Subcutaneous abdominal adipose tissue (tissue), 5 donors: ENCODE measurements at regions not wholly inside any gene's neighbourhood (a gene's known extent, or its start where the extent isn't known, plus 50 kb on each side); places are given as distances from the start of the nearest gene placed in this dataset.
"Not testable (repeated sequence)": the region's sequence is repeated elsewhere in the genome, so short reads cannot be mapped to it uniquely, and the experiment has no call there.

ENCODE experiments used
- H3K27ac ChIP-seq: one replicate; pipeline ENCODE4 v1.7.0; 2013; ENCODE audit warnings: low read depth, mild to moderate bottlenecking, inconsistent platforms, low read length, moderate library complexity
- H3K27me3 ChIP-seq, 5 donors: one replicate each; pipeline ENCODE4 v1.7.0; 2013; ENCODE audit warnings: low read length in 5 of 5, inconsistent platforms in 1 of 5; ENCODE audit not compliant: control insufficient read depth in 5 of 5, insufficient read depth in 4 of 5
- H3K36me3 ChIP-seq, 5 donors: one replicate each; pipeline ENCODE4 v1.7.0; 2013; ENCODE audit warnings: low read length in 5 of 5; ENCODE audit not compliant: control insufficient read depth in 5 of 5, insufficient read depth in 5 of 5
- H3K4me1 ChIP-seq, 5 donors: one replicate each; pipeline ENCODE4 v1.7.0; 2013; ENCODE audit warnings: low read length in 5 of 5, mild to moderate bottlenecking in 3 of 5, moderate library complexity in 1 of 5; ENCODE audit not compliant: control insufficient read depth in 5 of 5, insufficient read depth in 5 of 5
- H3K4me3 ChIP-seq, 5 donors: one replicate each; pipeline ENCODE4 v1.7.0; 2013; ENCODE audit warnings: low read length in 5 of 5, low read depth in 1 of 5
- H3K9ac ChIP-seq, 5 donors: one replicate each; pipeline ENCODE4 v1.7.0; 2013; ENCODE audit warnings: low read length in 5 of 5, mild to moderate bottlenecking in 4 of 5, moderate library complexity in 3 of 5
- H3K9me3 ChIP-seq, 5 donors: one replicate each; pipeline ENCODE4 v1.7.0; 2013; ENCODE audit warnings: low read length in 5 of 5; ENCODE audit not compliant: control insufficient read depth in 5 of 5
- donor health status: healthy.
- donor health status: healthy.
- donor health status: healthy.
- donor health status: healthy.
- donor health status: healthy.

- Histone ChIP-seq H3K36me3 (no peaks in the 10 kb centered on the region), H3K27me3 (peaks cover 0 to 20% (median 13%) of the 10 kb centered on the region in 5 donors), H3K4me1 (no peaks in the 10 kb centered on the region), H3K27ac (no peak overlapping the region), H3K9me3 (no peaks in the 10 kb centered on the region), H3K9ac (no peak overlapping the region), H3K4me3 (no peak overlapping the region)
Measured at GRCh38 chr17:33868899-33869298, 386.2 kb upstream of the CCL2 start.

DNA sequence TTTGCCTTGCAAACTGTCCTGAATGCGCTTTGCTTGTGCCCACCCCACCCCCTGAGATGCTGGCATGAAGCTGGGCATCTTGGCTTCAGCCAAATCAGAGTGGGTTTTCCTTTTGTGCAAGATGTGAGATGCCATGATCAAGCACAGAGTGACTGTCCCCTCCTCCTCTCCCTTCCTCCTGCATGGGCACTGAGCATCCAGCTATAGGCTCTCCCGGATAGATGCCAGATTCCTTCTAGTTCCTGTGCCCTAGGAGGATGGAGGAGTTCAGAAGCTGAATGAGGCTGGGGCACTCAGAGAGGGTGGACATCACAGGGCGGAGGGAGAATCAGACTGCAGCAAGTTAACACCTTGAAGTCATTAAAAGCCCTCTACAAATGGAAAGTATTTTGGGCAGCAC is 384.1 kb upstream of the CCL2 start:
- no peaks in the 10 kb centered on the region for H3K4me1 ChIP-seq
- H3K27me3 ChIP-seq: peaks cover 0 to 20% (median 12%) of the 10 kb centered on the region in 5 donors
- no peaks in the 10 kb centered on the region for H3K9me3 ChIP-seq
- H3K4me3 ChIP-seq: no peak overlapping the region
- H3K36me3 ChIP-seq: no peaks in the 10 kb centered on the region
- H3K27ac ChIP-seq: no peak overlapping the region
- H3K9ac ChIP-seq: no peak overlapping the region

DNA sequence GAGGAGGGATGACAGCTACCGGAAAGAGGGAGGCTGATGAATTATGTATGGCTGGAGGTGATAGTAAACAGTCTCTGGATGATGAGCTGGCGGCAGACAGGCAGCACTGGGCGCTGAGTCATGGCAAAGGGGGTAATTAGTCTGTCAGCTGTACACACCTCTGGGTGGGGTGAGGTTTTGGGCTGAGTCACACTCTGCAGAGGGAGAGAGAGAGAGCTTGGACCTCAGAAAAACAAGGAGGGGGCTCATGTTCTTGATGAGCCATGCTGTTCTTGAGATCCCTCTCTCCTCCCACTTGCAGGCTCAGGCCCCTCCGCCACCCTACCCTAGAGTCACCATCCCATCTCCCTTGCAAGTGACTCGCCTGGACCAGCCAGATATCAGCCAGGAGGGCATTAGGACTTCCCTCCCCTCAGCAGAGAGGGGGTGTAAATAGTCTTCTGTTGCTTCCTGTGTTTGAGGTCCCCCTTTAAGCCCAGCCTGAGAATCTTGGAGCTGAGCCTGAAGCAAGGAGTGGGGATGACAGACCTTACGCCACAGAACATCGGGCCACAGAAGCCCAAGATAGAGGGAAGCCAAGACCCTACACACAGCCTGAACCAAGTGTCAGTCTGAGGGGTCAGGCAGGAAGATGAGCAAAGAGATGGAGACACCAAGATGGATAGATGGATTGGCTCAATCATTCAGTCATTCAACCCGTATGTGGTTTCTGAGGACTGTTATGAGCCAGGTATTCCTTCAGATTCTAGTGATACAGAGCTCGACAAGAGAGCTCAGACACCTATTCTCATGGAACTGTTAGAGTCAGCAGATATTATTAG is 383.2 kb upstream of the CCL2 start:
- Histone ChIP-seq H3K27me3 (peaks cover 0 to 20% (median 14%) of the 10 kb centered on the region in 5 donors), H3K4me1 (no peaks in the 10 kb centered on the region)

DNA sequence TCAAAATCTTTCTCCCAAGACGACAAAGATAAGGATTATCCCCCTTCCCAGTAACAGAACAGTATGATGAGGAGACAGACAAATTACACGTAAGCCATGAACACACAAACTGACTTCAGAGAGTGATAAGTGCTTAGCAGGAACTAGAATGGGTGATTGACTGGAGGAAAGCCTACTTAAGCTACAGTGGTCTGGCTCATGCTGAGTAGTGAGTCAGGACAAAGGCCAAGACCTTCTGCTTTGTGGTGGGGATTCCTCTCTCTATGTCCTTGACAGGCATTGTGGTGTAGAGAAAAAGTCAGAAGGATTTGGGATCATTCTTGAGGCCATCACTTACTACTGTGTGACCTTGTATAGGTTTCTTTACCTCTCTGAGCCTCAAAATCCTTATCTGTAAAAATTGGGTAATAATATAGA is 381.9 kb upstream of the CCL2 start:
- Histone ChIP-seq H3K9me3 (no peaks in the 10 kb centered on the region), H3K9ac (no peak overlapping the region), H3K36me3 (no peaks in the 10 kb centered on the region), H3K27me3 (peaks cover 0 to 20% (median 14%) of the 10 kb centered on the region in 5 donors), H3K4me1 (no peaks in the 10 kb centered on the region), H3K27ac (no peak overlapping the region), H3K4me3 (no peak overlapping the region)

More for the DNA sequence above, 383.2 kb upstream of the CCL2 start:
- Histone ChIP-seq H3K4me3 (no peak overlapping the region), H3K27ac (no peak overlapping the region), H3K36me3 (no peaks in the 10 kb centered on the region), H3K9ac (no peak overlapping the region), H3K9me3 (no peaks in the 10 kb centered on the region)

GRCh38 chr17:33874617-33875060 is 380.4 kb upstream of the CCL2 start:
- peaks cover 0 to 20% (median 14%) of the 10 kb centered on the region in 5 donors for H3K27me3 ChIP-seq
- no peak overlapping the region for H3K9ac ChIP-seq
- H3K9me3 ChIP-seq: no peaks in the 10 kb centered on the region
- H3K4me3 ChIP-seq: no peak overlapping the region
- no peaks in the 10 kb centered on the region for H3K36me3 ChIP-seq
- H3K27ac ChIP-seq: no peak overlapping the region
- no peaks in the 10 kb centered on the region for H3K4me1 ChIP-seq

GRCh38 chr17:33875973-33876372 is 379.1 kb upstream of the CCL2 start:
- Histone ChIP-seq H3K9me3 (no peaks in the 10 kb centered on the region), H3K27ac (no peak overlapping the region), H3K9ac (no peak overlapping the region), H3K36me3 (no peaks in the 10 kb centered on the region), H3K4me1 (no peaks in the 10 kb centered on the region), H3K4me3 (no peak overlapping the region), H3K27me3 (peaks cover 0 to 17% (median 12%) of the 10 kb centered on the region in 5 donors)

- H3K9ac ChIP-seq, H3K4me3 ChIP-seq, H3K4me1 ChIP-seq, H3K27ac ChIP-seq, H3K9me3 ChIP-seq, H3K36me3 ChIP-seq, H3K27me3 ChIP-seq: not testable (repeated sequence)
Measured at GRCh38 chr17:33882273-33882672, 372.8 kb upstream of the CCL2 start.

DNA sequence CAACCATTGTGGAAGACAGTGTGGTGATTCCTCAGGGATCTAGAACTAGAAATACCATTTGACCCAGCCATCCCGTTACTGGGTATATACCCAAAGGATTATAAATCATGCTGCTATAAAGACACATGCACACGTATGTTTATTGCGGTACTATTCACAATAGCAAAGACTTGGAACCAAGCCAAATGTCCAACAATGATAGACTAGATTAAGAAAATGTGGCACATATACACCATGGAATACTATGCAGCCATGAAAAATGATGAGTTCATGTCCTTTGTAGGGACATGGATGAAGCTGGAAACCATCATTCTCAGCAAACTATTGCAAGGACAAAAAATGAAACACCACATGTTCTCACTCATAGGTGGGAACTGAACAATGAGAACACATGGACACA is 372.4 kb upstream of the CCL2 start:
- not testable (repeated sequence) for H3K4me1 ChIP-seq, H3K4me3 ChIP-seq, H3K9me3 ChIP-seq, H3K27me3 ChIP-seq, H3K27ac ChIP-seq, H3K9ac ChIP-seq, H3K36me3 ChIP-seq

GRCh38 chr17:33888455-33888854 is 366.6 kb upstream of the CCL2 start:
- no peak overlapping the region for H3K27ac ChIP-seq
- no peaks in the 10 kb centered on the region for H3K9me3 ChIP-seq
- H3K9ac ChIP-seq: no peak overlapping the region
- H3K27me3 ChIP-seq: peaks cover 0 to 7% (median 4%) of the 10 kb centered on the region in 5 donors
- H3K4me1 ChIP-seq: no peaks in the 10 kb centered on the region
- H3K36me3 ChIP-seq: no peaks in the 10 kb centered on the region
- H3K4me3 ChIP-seq: no peak overlapping the region

DNA sequence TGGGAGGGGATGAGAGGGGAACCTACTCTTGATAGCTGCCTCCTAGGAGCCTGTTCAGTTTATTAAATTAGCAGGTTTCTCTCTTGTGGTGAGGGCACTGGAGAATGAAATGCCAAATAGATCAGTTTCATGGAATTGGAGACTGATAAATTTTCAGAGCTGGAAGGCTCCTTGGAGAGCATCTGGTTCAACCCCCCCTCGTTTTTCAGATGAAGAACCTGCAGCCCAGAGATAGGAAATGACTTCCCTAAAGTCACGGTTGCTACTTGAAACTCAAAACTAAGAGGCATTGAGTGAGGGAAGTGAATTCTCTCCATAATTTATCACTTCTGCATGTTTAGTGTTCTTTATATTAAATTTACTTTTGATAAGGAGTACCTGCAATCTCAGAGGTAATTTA is 366.0 kb upstream of the CCL2 start:
- peaks cover 0 to 7% (median 4%) of the 10 kb centered on the region in 5 donors for H3K27me3 ChIP-seq
- H3K9ac ChIP-seq: no peak overlapping the region
- H3K27ac ChIP-seq: no peak overlapping the region
- H3K4me3 ChIP-seq: no peak overlapping the region
- no peaks in the 10 kb centered on the region for H3K4me1 ChIP-seq
- H3K36me3 ChIP-seq: no peaks in the 10 kb centered on the region
- H3K9me3 ChIP-seq: no peaks in the 10 kb centered on the region
